GM23338 (cell line): ENCODE measurements at regions not wholly inside any gene's neighbourhood (a gene's known extent, or its start where the extent isn't known, plus 50 kb on each side); places are given as distances from the start of the nearest gene placed in this dataset.

Experiments used
- CREB1 ChIP-seq: fragments of 250-450 bp; sonication (Bioruptor Pico); IDR thresholded peaks from 2 replicates; pipeline ENCODE4 v1.5.0; 2020; ENCODE audit warnings: low read depth, mild to moderate bottlenecking, moderate library complexity
- CTCF ChIP-seq, 2 experiments: fragments of 200-600 bp in 1 of 2; sonication (generic) in 1 of 2; conservative IDR thresholded peaks; 2 replicates each; pipeline versions ENCODE4 v1.5.1 to v1.6.1; 2016 to 2017; ENCODE audit warnings: antibody characterized with exemption in 2 of 2, low read depth in 2 of 2, mild to moderate bottlenecking in 2 of 2, moderate library complexity in 1 of 2
- ETS1 ChIP-seq: IDR thresholded peaks from 2 replicates; pipeline ENCODE4 v1.6.1; 2016; ENCODE audit warnings: antibody characterized with exemption
- EZH2 ChIP-seq: fragments of 200-600 bp; sonication (generic); IDR thresholded peaks from one replicate; pipeline ENCODE4 v1.8.0; 2017; ENCODE audit warnings: antibody characterized with exemption, mild to moderate bottlenecking, low read depth; ENCODE audit not compliant: unreplicated experiment
- EZH2phosphoT487 ChIP-seq: fragments of 200-600 bp; sonication (generic); IDR thresholded peaks from one replicate; pipeline ENCODE4 v1.8.1; 2018; ENCODE audit warnings: antibody characterized with exemption; ENCODE audit not compliant: unreplicated experiment
- JUNB ChIP-seq: IDR thresholded peaks from one replicate; pipeline ENCODE4 v1.6.1; 2016; ENCODE audit warnings: antibody characterized with exemption; ENCODE audit not compliant: unreplicated experiment
- POLR2AphosphoS5 ChIP-seq: IDR thresholded peaks from 2 replicates; pipeline ENCODE4 v1.6.1; 2016; ENCODE audit warnings: antibody characterized with exemption, low read depth
- REST ChIP-seq: IDR thresholded peaks from one replicate; pipeline ENCODE4 v1.6.1; 2018; ENCODE audit warnings: antibody characterized with exemption; ENCODE audit not compliant: unreplicated experiment
- STAT1 ChIP-seq: IDR thresholded peaks from one replicate; pipeline ENCODE4 v1.6.1; 2016; ENCODE audit warnings: antibody characterized with exemption; ENCODE audit not compliant: unreplicated experiment
- ZNF331 ChIP-seq: fragments of 250-450 bp; sonication (Bioruptor Pico); IDR thresholded peaks from 2 replicates; pipeline ENCODE4 v1.5.0; 2020; ENCODE audit warnings: low read depth, mild to moderate bottlenecking, moderate library complexity

- no peak for TF ChIP-seq CTCF (conservative IDR thresholded peaks at IDR 0.05; ENCODE audit: low read depth in 2 of 2)
- no peak for TF ChIP-seq REST
- TF ChIP-seq EZH2phosphoT487: no peak
- TF ChIP-seq EZH2: no peak
- no peak for TF ChIP-seq JUNB
- no peak for TF ChIP-seq POLR2AphosphoS5
- no peak for TF ChIP-seq CREB1 (CRISPR knock-in tag)
- TF ChIP-seq ETS1: no peak
- TF ChIP-seq STAT1: no peak
- no peak for TF ChIP-seq ZNF331 (CRISPR knock-in tag)
Observed at GRCh38 chr2:150259746-150260145, 227.7 kb downstream of the RND3 start.
